GM21447 (cell line): ENCODE measurements at regions not wholly inside any gene's neighbourhood (a gene's known extent, or its start where the extent isn't known, plus 50 kb on each side); places are given as distances from the start of the nearest gene placed in this dataset.

ENCODE experiments used
- ATAC-seq: cut with Tn5 transposase; IDR thresholded peaks from one replicate; pipeline ENCODE4 v1.9.1; 2021; ENCODE audit not compliant: unreplicated experiment

DNA sequence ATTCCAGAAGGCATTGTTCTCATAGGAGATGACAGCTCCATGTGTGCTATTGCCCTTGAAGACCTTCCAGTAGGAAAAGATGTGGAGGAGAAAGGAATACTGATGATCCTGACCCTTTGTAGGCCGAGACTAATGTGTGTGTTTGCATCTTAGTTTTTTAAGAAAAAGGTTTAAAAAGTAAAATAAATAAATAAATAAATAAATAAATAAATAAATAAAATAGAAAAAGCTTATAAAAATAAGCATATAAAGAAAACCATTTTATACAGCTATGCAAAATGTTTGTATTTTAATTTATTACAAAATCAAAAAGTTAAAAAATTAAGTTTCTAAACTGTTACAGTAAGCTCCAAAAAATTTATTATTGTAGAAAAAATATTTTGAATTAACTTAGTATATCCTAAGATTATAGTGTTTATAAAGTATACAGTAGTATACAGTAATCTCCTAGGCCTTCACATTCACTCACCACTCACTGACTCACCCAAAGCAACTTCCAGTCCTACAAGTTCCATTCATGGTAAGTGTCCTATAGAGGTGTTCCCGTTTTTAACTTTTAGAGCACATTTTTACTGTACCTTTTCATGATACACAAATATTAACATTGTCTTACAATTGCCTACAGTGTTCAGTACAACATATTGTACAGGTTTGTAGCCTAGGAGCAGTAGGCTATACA is 435.2 kb upstream of the SEMA3A start:
- no peak for ATAC-seq

DNA sequence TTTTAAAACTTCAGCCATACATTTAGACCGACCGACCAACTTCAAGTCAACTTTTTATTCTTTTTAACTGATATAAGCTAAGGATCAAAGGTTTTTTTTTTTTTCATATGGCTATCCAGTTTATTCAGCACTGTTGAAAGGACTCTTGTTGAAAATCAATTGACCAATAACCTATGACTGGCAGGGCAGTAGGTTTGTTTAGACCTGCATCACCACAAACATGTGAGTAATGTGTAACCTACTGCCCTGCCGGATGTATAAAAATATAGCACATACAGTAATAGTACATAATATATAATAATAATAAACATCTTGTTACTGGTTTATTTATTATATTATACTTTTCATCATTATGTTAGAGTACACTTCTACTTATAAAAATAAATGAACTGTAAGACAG is 434.6 kb upstream of the SEMA3A start:
- ATAC-seq: no peak

GRCh38 chr7:84627250-84627649 is 432.7 kb upstream of the SEMA3A start:
- no peak for ATAC-seq

DNA sequence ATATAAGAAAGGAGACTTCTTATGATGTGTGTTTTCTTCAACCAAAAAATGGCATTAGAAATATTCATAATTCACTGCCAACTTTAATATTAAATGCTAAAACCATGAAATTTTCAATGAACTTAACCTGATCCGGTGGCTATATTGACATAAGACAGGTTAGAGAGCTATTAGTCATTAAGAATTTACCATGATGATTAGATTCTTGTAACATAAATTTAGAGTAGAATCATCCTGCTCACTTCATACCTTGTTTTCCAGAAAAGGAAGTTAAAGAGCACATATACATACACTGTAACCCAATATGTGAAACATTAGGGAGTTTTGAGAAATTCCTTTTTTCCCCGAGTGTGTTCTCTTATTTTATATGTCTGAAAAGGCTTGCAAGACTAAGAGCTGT is 430.3 kb upstream of the SEMA3A start:
- ATAC-seq: no peak

DNA sequence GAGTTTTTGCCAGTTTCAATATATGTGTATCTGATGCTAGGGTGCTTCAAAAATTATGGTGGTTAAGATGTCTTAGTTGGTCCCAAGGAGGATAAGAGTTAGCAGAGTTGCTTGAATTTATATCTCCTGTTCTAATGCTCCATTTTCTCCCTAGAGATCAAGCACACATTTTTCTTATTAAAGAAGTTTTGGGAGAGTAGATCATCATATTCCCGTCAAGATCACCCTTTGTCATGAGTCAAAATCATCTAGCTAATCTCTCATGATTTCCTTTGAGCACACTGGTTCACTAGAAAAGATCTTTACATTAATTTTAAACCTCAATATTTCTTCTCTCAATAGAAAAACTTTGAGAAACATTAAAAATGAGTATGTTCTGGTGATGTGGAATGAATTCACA is 429.9 kb upstream of the SEMA3A start:
- no peak for ATAC-seq

- ATAC-seq: no peak
These were observed 422.9 kb upstream of the SEMA3A start for GRCh38 chr7:84617265-84618030.

DNA sequence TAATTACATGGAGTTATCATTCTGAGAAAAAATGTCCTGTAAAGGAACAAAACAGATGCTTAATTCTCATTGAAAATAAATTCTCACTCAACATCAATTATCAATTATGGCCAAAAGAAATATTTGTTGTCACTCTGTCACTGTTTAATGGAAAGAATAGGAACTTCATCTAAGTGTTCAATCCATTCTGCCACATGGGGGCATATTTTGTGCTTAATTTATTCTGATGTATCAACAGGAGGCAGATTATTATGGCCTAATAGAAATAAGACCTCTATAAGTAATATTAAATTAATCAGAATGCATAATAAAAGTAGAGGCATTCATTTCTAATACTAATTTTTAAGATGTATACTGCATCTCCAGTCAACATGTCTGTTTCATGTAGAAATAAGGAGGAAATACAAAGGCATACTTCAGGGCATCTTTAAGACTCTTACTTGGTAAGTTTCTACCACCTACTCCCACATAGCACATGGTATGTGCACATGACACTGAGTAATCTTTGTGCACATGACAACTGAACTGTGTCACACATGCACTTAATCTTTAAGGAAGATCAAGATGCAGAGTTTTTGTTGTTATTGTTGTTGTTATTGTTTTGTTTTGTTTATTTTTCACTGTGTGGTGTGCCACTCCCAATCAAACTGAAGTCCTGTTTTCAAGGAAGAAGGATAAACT is 420.4 kb upstream of the SEMA3A start:
- ATAC-seq: no peak

- ATAC-seq: no peak
These were observed 418.5 kb upstream of the SEMA3A start for GRCh38 chr7:84612981-84613681.

DNA sequence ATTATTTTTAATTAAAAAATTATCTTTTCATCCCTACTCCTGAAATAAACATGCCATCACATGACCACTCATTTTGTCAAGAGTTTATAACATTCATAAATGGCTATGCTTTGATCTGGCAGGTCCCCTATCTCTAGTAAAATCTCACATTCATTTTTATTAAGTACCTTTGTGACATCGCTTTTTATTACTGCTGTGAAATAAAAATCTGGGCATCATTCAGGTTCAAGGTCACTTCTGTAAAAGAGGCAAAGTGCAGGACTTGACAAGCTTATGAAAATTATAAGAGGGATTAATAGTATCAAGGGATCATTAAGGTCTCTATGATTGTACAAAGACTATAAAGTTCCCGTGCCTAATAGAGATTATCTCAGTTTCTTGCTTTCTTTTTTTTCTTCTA is 416.8 kb upstream of the SEMA3A start:
- no peak for ATAC-seq

- ATAC-seq: no peak
These were observed 415.8 kb upstream of the SEMA3A start for GRCh38 chr7:84610390-84610789.

DNA sequence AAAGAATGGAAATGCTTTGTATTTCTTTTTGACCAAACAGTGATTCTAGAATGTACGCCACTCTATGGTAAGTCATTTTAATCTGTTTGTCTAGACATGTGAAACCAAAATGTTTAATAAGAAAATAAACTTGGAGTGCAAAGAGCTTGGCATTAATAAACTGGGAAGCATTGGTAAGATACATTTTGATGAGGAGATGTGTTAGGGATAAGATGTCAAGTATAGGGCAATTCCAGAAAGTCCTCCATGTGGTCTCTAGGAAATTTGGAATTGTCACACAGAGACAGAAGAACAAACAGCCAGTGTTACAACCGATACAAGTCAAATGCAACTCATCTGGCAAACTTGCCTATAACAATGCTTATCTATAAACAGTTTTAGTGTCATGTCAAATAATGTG is 410.7 kb upstream of the SEMA3A start:
- no peak for ATAC-seq

DNA sequence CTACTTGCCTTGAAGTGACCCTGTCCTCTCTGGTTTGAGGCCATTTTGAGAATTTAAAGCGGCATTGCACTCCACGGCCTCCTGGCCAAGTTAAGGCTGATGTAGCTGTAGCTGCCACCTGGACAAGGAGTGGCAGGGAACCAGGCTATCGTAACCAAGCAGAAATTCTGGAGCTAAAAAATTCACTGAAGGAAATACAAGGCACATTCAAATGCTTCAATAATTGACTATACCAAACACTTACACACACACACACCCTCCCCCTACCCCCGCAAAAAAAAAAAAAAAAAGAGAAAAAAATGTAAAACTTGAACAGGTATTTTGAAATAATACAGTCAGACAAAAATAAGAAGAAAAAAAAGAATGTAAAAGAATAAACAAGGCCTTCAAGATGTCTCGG is 409.0 kb upstream of the SEMA3A start:
- no peak for ATAC-seq

GRCh38 chr7:84595026-84595425 is 400.4 kb upstream of the SEMA3A start:
- ATAC-seq: no peak

DNA sequence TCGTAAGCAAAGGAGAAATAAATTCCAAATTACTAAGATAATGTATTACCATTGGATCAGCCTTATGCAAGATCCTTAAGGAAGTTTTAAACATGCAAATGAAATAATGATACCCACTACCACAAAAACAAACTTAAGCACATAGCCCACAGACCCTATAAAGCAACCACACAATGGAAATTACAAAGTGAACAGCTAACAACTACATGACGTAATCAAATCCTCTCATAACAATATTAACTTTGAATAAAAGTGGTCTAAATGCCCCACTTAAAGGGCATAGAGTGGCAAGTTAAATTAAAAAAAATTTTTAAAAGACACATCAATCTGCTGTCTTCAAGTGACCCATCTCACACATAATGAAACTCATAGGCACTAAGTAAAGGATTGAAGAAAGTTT is 397.3 kb upstream of the SEMA3A start:
- no peak for ATAC-seq

- ATAC-seq: no peak
These were observed 394.4 kb upstream of the SEMA3A start for GRCh38 chr7:84589012-84589411.

- ATAC-seq: no peak
These were observed 388.7 kb upstream of the SEMA3A start for GRCh38 chr7:84583331-84583730.

DNA sequence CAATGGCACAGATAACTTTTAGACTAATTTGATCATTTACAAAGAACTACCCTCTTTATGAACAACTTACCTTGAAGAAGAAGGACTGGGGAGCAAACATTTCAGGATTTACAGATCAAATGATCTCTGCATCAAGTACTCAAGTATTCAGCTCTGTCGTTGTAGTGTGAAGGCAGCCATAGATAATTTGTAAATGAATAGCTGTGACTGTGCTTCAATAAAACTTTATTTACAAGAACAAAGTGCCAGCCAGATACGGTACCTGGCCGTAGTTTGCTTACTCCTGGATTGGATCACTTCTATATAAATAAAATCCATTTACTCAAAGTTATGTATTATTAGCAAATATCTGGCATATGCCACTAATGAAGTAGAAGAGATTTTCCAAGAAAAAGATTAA is 388.2 kb upstream of the SEMA3A start:
- no peak for ATAC-seq

DNA sequence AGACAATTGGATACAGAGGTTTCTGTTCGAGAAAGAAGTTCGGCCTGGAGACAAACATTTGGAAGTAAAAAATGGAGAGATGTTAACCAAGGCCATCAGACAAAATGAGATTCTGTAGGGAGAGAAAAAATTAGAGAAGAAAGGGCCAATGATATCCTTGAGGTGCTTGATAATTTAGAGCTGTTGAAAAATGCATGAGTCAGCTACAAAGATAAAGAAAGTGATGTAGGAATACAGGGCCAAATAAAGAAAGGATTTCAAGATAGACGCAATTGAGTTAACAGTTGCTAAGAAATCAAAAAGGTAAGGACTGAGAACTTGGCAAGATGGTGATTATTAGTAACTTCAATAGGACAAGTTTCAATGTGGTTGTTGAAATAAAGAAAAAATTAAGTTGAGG is 384.2 kb upstream of the SEMA3A start:
- ATAC-seq: no peak

- ATAC-seq: no peak
These were observed 374.2 kb upstream of the SEMA3A start for GRCh38 chr7:84568781-84569180.

DNA sequence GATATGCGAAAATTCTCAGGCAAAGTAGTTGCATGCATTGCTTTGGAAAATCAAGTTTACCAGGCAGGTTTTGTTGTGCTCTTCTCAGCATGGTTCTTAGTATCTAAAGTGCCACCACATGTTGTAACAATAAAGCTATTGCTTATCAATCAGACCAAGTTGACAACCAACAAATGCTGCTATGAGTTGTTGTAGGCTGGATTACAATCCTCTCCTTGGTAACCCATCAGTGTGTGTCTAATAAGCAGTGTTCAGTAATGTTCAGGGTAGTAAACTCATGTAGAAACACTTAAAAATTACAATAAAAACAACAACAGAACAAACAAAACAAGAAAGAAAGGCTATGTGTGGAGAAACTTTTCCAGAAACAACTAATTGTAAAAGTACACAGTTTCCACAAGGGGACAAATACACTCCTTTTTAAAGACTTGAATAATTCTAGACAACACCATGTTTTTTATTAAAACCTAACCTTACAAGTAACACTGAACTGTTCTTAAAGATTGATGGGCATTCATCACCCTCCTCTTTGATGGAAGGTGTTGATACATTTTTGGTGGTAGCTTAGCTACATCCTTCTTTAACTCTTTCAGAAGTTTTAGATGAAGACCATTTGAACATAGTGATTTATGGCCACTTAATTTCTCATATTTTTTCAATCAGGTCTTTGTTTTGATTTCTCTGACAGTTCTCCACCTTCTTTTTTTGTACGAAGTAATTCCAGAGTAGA is 370.9 kb upstream of the SEMA3A start:
- ATAC-seq: no peak

- no peak for ATAC-seq
These were observed 359.1 kb upstream of the SEMA3A start for GRCh38 chr7:84553711-84554110.
